GM20000 (cell line): ENCODE measurements at regions not wholly inside any gene's neighbourhood (a gene's known extent, or its start where the extent isn't known, plus 50 kb on each side); places are given as distances from the start of the nearest gene placed in this dataset.

Source experiments
- DNase-seq: peaks from one replicate; pipeline ENCODE4 v3.0.0; 2012; ENCODE audit warnings: low spot score
- CTCF ChIP-seq: IDR thresholded peaks from 2 replicates; pipeline ENCODE4 v1.5.1; 2012; ENCODE audit warnings: mild to moderate bottlenecking, control low read depth; ENCODE audit errors: extremely low read depth, missing control alignments

- no peak for DNase-seq
- TF ChIP-seq CTCF: no peak
Observed at GRCh38 chr21:41681939-41682718, 84.7 kb downstream of the RIPK4 start.

DNA sequence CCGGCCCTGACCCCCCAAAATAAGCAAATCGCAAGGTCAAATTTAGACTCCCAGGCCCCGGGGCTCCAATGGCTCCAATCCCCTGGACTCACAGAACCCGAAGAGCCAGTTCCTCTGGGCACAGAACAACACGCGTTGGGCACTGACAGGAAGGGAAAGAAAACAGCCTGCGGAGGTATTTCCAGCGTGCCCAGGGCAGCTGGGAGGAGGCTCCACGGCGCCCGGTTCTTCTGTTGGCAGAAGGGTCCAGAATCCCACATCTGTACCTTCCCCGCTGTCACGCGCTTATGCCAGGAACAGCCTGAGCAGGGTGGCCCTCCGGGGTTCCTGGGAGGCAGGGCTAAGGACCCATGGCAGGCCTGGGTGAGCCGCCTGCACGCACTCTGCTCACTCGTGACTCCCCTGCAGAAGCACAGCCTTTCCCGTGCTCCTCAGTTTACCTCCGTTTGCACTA lies 85.5 kb downstream of the RIPK4 start:
- DNase-seq: no peak
- no peak for TF ChIP-seq CTCF

DNA sequence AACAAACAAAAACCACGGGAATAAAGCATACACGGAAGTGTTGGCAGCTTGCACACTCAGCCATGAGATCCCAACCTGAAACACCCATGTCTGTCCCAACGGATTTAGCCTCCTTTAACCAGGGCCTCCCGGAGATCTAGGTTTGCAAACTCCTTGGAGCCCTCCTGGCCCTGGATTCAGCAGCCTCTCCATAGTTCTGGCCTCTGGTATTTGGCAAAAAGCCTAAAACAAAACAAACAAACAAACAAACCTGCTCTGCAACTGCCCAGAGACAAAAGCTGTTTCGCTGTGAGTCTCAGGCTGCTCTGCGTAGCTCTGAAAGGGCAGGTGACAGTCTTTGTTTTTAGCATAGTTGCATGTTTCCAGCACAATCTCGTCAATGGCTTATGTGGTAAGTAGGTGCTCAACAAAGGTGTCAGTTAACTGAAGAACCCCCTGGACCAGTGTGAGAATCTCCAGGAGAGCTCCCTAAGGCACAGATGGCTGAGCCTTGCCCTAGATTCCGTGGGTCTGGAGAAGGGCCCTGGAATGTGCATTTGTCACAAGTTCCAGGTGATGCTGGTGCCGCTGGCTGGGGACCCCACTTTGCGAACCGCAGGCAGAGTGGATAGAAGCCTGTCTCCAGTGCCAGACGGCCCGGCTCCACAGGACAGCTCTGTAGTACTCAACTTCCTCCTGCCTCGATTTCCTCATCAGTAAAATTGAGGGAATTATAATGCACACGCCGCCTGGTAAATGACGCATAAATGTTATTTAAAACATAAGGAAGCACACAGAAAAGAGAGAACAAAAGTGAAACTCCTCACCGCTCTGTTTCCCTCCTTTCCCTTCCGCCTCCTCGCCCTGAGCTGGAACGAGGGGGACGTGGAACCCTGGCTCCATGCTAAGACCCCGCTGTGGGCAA lies 86.2 kb downstream of the RIPK4 start:
- no peak for TF ChIP-seq CTCF
- DNase-seq: no peak

DNA sequence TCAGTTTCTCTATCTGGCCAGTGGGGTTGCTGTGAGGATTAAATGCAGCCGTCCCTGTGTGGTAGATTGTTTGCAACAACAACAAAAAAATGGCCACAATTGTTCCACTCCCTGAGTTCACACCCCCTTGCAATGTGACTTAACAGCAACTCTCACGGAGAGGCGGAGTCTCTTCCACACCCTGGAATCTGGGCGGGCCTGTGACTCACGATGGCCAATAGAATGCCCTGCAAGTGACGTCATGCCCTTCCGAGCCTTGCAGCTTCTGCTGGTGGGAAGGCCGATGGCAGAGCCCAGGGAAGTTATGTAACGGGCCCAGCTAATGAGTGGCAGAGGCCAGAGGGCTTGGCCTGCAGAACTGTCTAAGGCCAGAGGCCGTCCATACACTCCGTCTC lies 87.9 kb downstream of the RIPK4 start:
- TF ChIP-seq CTCF: no peak
- no peak for DNase-seq

GRCh38 chr21:41678016-41678923 lies 88.6 kb downstream of the RIPK4 start:
- DNase-seq: no peak
- TF ChIP-seq CTCF: no peak

DNA sequence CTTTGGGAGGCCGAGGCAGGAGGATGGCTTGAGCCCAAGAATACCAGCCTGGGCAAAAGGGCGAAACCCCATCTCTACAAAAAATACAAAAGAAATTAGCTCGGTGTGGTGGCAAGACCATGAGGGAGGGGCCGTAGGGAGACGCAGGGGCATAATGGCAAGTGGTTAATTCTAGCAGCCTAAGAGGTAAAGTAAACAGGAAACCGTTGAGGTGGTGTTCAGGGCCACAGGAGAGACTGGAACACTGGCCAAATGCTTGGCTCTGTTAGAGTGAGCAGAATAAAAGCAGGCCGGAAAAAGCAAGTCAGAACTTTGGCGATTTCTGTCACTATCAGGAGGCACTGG lies 89.2 kb downstream of the RIPK4 start:
- no peak for DNase-seq
- TF ChIP-seq CTCF: no peak

DNA sequence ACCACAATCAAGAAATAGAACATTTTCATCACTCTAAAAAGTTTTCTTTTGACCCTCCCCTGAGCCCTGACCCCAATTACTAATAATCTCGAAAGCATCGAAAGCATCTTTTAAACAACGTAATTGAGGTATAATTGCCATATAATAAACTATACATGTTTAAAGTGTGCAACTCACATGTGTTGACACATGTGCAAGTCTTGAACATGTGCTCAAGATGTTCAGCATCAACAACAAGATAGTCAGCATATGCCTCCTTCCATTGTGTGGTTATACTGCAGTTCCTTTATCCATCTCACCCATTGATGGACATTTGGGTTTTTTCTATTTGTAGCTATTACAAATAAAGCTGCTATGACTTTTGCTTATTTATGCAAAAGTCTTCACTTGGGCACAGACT lies 90.7 kb downstream of the RIPK4 start:
- DNase-seq: no peak

More for the DNA sequence above, 90.7 kb downstream of the RIPK4 start:
- TF ChIP-seq CTCF: no peak
